WTC11 (cell line): ENCODE measurements at regions not wholly inside any gene's neighbourhood (a gene's known extent, or its start where the extent isn't known, plus 50 kb on each side); places are given as distances from the start of the nearest gene placed in this dataset.

Experiments used
- ATAC-seq: fragments of 200-7000 bp; cut with Tn5 transposase; 2 replicates; pipeline ENCODE4 v1.10.0; 2021; ENCODE audit warnings: mild to moderate bottlenecking, moderate library complexity
- CTCF ChIA-PET: fragments of 300-600 bp; sonication (Branson Sonifier 250); formaldehyde crosslinking; loops from one replicate; lab custom pipeline; 2021; ENCODE audit warnings: antibody characterized with exemption; lab: Charles Lee
- POLR2A ChIA-PET: fragments of 350-600 bp; sonication (Branson Sonifier 250); formaldehyde crosslinking; loops from one replicate; lab custom pipeline; 2021; ENCODE audit warnings: antibody characterized with exemption; lab: Charles Lee
- DNase-seq: peaks from one replicate; pipeline ENCODE4 v3.0.0; 2021; ENCODE audit warnings: low spot score
- H3K27ac Mint-ChIP-seq: 2 replicates; pipeline ENCODE4 v1.8.0; 2021; ENCODE audit warnings: mixed read lengths
- H3K27me3 Mint-ChIP-seq: 2 replicates; pipeline ENCODE4 v1.8.0; 2021; ENCODE audit warnings: low read depth, mild to moderate bottlenecking, moderate library complexity, mixed read lengths
- H3K36me3 Mint-ChIP-seq: 2 replicates; pipeline ENCODE4 v1.8.0; 2021; ENCODE audit warnings: mixed read lengths
- H3K4me1 Mint-ChIP-seq: 2 replicates; pipeline ENCODE4 v1.8.0; 2022; ENCODE audit warnings: mixed read lengths
- H3K4me3 Mint-ChIP-seq: 2 replicates; pipeline ENCODE4 v1.8.0; 2021; ENCODE audit warnings: mild to moderate bottlenecking, moderate library complexity, mixed read lengths
- H3K9me3 Mint-ChIP-seq: 2 replicates; pipeline ENCODE4 v1.8.0; 2021; ENCODE audit warnings: mixed read lengths
- AFF4 ChIP-seq: sonication (generic); formaldehyde crosslinking; IDR thresholded peaks from 2 replicates; pipeline ENCODE4 v1.8.1; 2023; ENCODE audit warnings: mild to moderate bottlenecking, missing genetic modification reagents, borderline replicate concordance
- AR ChIP-seq: fragments of 250-450 bp; sonication (Bioruptor Pico); IDR thresholded peaks from 2 replicates; pipeline ENCODE4 v1.9.0; 2021; ENCODE audit warnings: mild to moderate bottlenecking
- CDX4 ChIP-seq: fragments of 250-450 bp; sonication (Bioruptor Pico); IDR thresholded peaks from 2 replicates; pipeline ENCODE4 v1.9.0; 2021; ENCODE audit warnings: moderate library complexity, mild to moderate bottlenecking, inconsistent platforms, borderline replicate concordance
- CTCF ChIP-seq: fragments of 200-600 bp; IDR thresholded peaks from 2 replicates; pipeline ENCODE4 v1.8.0; 2022; ENCODE audit warnings: antibody characterized with exemption
- E2F4 ChIP-seq: sonication (generic); formaldehyde crosslinking; IDR thresholded peaks from 2 replicates; pipeline ENCODE4 v1.8.1; 2022; ENCODE audit warnings: low read depth, mild to moderate bottlenecking, moderate library complexity, missing genetic modification reagents, borderline replicate concordance
- ETV6 ChIP-seq: sonication (generic); formaldehyde crosslinking; IDR thresholded peaks from 2 replicates; pipeline ENCODE4 v1.8.1; 2022; ENCODE audit warnings: mild to moderate bottlenecking, missing genetic modification reagents
- GABPB1 ChIP-seq: sonication (generic); formaldehyde crosslinking; IDR thresholded peaks from 2 replicates; pipeline ENCODE4 v1.8.1; 2023; ENCODE audit warnings: mild to moderate bottlenecking, missing genetic modification reagents
- JUN ChIP-seq: sonication (generic); formaldehyde crosslinking; IDR thresholded peaks from 2 replicates; pipeline ENCODE4 v1.8.0; 2023; ENCODE audit warnings: mild to moderate bottlenecking, missing genetic modification reagents
- RELA ChIP-seq: sonication (generic); formaldehyde crosslinking; IDR thresholded peaks from 2 replicates; pipeline ENCODE4 v1.8.1; 2022; ENCODE audit warnings: missing genetic modification reagents, mild to moderate bottlenecking, borderline replicate concordance
- USF2 ChIP-seq: sonication (generic); formaldehyde crosslinking; IDR thresholded peaks from 2 replicates; pipeline ENCODE4 v1.8.1; 2023; ENCODE audit warnings: mild to moderate bottlenecking, missing genetic modification reagents, moderate library complexity
- ZBTB21 ChIP-seq: sonication (generic); formaldehyde crosslinking; IDR thresholded peaks from 2 replicates; pipeline ENCODE4 v1.8.1; 2023; ENCODE audit warnings: mild to moderate bottlenecking, missing genetic modification reagents, borderline replicate concordance
- ZBTB43 ChIP-seq: sonication (generic); formaldehyde crosslinking; IDR thresholded peaks from 2 replicates; pipeline ENCODE4 v1.8.1; 2023; ENCODE audit warnings: mild to moderate bottlenecking, missing genetic modification reagents
- ZNF317 ChIP-seq: sonication (generic); formaldehyde crosslinking; IDR thresholded peaks from 2 replicates; pipeline ENCODE4 v1.8.1; 2023; ENCODE audit warnings: low read depth, mild to moderate bottlenecking, moderate library complexity, missing genetic modification reagents, borderline replicate concordance
- ZNF423 ChIP-seq: fragments of 250-450 bp; sonication (Bioruptor Pico); IDR thresholded peaks from 2 replicates; pipeline ENCODE4 v2.1.2; 2022; ENCODE audit warnings: mild to moderate bottlenecking, moderate library complexity
- ZNF512 ChIP-seq: sonication (generic); formaldehyde crosslinking; IDR thresholded peaks from 2 replicates; pipeline ENCODE4 v1.8.1; 2022; ENCODE audit warnings: missing genetic modification reagents, borderline replicate concordance

GRCh38 chr17:83006515-83007455, 72.6 kb upstream of the METRNL start (continued):
- TF ChIP-seq ZBTB43 (CRISPR knock-in tag) (no peak), ETV6 (no peak)

GRCh38 chr17:83007504-83008185, 71.8 kb upstream of the METRNL start:
- peak overlapping the region; percentile 60; the same call in 1 of the 2 replicates for H3K27ac Mint-ChIP-seq
- peaks cover 10% of the 10 kb centered on the region; the same call in 1 of the 2 replicates for H3K36me3 Mint-ChIP-seq
- no peak overlapping the region for H3K4me3 Mint-ChIP-seq
- ChIA-PET POLR2A (no interaction called here), CTCF (no interaction called here)
- DNase-seq: no peak
- no peaks in the 10 kb centered on the region for H3K9me3 Mint-ChIP-seq
- no peaks in the 10 kb centered on the region; the same call in 1 of the 2 replicates for H3K27me3 Mint-ChIP-seq
- ATAC-seq: no peak
- peaks cover 13% of the 10 kb centered on the region for H3K4me1 Mint-ChIP-seq
- TF ChIP-seq AR (CRISPR knock-in tag) (no peak), ZNF512 (CRISPR knock-in tag) (no peak), E2F4 (CRISPR knock-in tag) (no peak), ZNF317 (no peak), RELA (CRISPR knock-in tag) (no peak), CTCF (no peak), ZBTB21 (CRISPR knock-in tag) (no peak), GABPB1 (CRISPR knock-in tag) (no peak), JUN (CRISPR knock-in tag) (no peak), USF2 (no peak), ZNF423 (CRISPR knock-in tag) (no peak), CDX4 (CRISPR knock-in tag) (no peak), AFF4 (CRISPR knock-in tag) (no peak)
